HG03520 (cell line): ENCODE measurements at regions not wholly inside any gene's neighbourhood (a gene's known extent, or its start where the extent isn't known, plus 50 kb on each side); places are given as distances from the start of the nearest gene placed in this dataset.
A peak's percentile ranks its signal among the peaks of the same experiment; 100 is the strongest.
"Not testable (repeated sequence)": the region's sequence is repeated elsewhere in the genome, so short reads cannot be mapped to it uniquely, and the experiment has no call there.

ENCODE experiments used
- ATAC-seq: cut with Tn5 transposase; IDR thresholded peaks from one replicate; pipeline ENCODE4 v1.9.1; 2021; ENCODE audit warnings: mild to moderate bottlenecking, moderate library complexity; ENCODE audit not compliant: unreplicated experiment

- not testable (repeated sequence) for ATAC-seq
Observed at GRCh38 chr9:62798884-62799850, 1609.3 kb downstream of the SPATA31A7 start.

GRCh38 chr9:62799851-62800371, 1610.1 kb downstream of the SPATA31A7 start:
- ATAC-seq = not testable (repeated sequence)

- ATAC-seq = not testable (repeated sequence)
Observed at GRCh38 chr9:62800451-62801371, 1610.9 kb downstream of the SPATA31A7 start.

- ATAC-seq = not testable (repeated sequence)
Observed at GRCh38 chr9:62801372-62801811, 1611.6 kb downstream of the SPATA31A7 start.

GRCh38 chr9:62801961-62802718, 1612.3 kb downstream of the SPATA31A7 start:
- peak; percentile 99 for ATAC-seq

- ATAC-seq = not testable (repeated sequence)
Observed at GRCh38 chr9:62802719-62803079, 1612.9 kb downstream of the SPATA31A7 start.

- ATAC-seq = not testable (repeated sequence)
Observed at GRCh38 chr9:62803099-62803498, 1613.3 kb downstream of the SPATA31A7 start.

GRCh38 chr9:62804314-62804713, 1614.5 kb downstream of the SPATA31A7 start:
- not testable (repeated sequence) for ATAC-seq

- not testable (repeated sequence) for ATAC-seq
Observed at GRCh38 chr9:62807424-62807823, 1617.6 kb downstream of the SPATA31A7 start.

- not testable (repeated sequence) for ATAC-seq
Observed at GRCh38 chr9:62808081-62808480, 1618.2 kb downstream of the SPATA31A7 start.

- not testable (repeated sequence) for ATAC-seq
Observed at GRCh38 chr9:62810318-62810717, 1620.5 kb downstream of the SPATA31A7 start.

- ATAC-seq = not testable (repeated sequence)
Observed at GRCh38 chr9:62810811-62811315, 1621.0 kb downstream of the SPATA31A7 start.

- not testable (repeated sequence) for ATAC-seq
Observed at GRCh38 chr9:62815436-62815835, 1625.6 kb downstream of the SPATA31A7 start.

GRCh38 chr9:62816331-62816730, 1626.5 kb downstream of the SPATA31A7 start:
- ATAC-seq = not testable (repeated sequence)

- ATAC-seq = not testable (repeated sequence)
Observed at GRCh38 chr9:62817214-62817613, 1627.4 kb downstream of the SPATA31A7 start.

- not testable (repeated sequence) for ATAC-seq
Observed at GRCh38 chr9:62822185-62822584, 1632.3 kb downstream of the SPATA31A7 start.

GRCh38 chr9:62827957-62828907, 1638.4 kb downstream of the SPATA31A7 start:
- ATAC-seq = not testable (repeated sequence)

- not testable (repeated sequence) for ATAC-seq
Observed at GRCh38 chr9:62830829-62831459, 1641.1 kb downstream of the SPATA31A7 start.
